ENCODE measurements at regions not wholly inside any gene's neighbourhood (a gene's known extent, or its start where the extent isn't known, plus 50 kb on each side); places are given as distances from the start of the nearest gene placed in this dataset.

DNA sequence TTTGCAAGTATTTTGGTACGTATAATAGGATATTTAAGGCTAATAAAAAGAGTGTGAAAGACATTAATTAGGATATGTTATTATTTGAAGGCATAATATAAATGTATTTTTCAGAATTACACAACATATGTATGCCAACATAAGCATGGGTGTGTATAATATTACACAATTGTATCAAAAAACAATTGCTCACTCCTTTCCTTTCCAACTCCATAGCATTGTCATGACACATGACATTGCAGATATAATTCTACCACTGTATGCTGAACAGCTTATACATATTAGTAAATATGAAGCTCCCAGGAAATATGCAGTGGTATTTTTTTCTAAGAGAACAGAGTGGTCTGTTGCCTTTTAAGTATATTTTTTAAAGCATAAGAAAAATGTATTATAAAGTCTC is 593.1 kb downstream of the TMX3 start:
- peak; percentile 18 to 22 for DNase-seq (ENCODE audit: low read depth in 2 of 2)

DNA sequence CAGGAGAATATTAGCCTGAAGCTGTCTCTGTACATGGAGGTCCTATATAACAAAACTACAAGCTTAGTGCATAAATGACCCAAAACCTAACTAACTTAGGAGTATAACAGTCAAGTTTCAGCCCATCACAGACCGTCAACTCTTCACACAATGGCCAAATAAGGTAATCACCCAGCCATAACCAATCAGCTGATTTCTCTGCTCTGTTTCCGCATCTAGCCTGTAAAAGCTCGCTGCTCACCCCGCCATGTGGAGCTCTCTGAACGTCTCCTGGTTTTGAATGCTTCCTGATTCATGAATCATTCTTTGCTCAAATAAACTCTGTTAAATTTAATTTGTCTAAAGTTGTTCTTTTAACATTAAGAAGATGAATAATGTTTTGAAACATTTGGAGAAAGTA is 593.6 kb downstream of the TMX3 start:
- peak in 1 of 2 experiments; percentile 12 for DNase-seq (ENCODE audit: low read depth in 2 of 2)

DNA sequence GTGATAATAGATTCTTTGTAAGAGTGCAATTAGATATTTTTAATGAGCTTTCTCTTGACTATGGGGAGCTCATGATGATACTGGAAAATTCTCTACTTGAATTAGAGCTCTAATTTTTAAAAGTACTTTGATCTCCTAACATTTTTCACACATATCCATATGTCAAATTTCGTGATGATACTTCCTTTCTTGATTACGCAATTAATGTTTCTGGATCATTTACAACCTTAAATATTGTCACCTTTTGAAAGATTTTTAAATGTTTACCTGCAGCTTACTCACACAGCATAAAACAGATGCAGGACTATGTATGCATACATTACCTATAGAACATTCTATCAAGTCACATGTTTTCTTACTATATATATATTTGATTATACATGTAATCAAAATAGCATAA is 598.5 kb upstream of the DSEL start:
- no peak for DNase-seq (ENCODE audit: low read depth in 2 of 2)

DNA sequence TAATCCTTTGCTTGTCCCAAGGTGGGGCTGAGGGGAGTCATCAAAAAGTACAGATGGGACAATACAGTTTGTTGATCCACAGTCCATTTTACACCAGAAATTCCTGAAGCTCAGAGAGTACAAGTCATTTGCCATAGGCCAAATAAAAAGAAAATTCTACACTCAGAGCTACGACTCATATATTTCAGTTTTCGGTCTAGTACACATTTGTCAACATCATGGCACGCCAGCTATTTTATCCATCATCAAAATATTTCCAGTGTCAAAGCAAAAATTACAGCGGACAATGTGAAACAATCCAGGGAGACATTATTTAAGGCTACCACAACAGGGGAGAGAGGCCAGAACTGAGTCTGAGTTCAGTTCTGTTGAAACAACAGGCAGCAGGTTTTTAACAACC is 587.5 kb upstream of the DSEL start:
- no peak for DNase-seq (ENCODE audit: low read depth in 2 of 2)

DNA sequence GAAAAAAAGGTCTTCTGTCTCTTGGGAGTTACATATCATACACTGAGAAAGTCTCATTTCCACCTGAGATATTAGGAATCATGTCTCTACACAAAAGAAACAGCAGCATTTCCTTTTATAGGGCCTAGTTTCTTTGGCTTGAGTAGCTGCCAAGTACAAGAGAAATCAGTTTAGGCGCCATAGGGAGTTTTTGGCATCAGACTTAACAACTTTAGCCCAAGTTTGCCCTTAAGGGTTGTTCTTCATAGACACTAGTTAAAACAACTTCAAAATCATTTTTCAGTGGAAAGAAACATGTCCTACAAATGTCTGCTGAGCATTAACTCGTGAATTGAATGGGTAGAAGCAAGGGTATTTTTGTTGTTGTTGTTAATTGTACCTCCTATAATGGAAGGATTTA is 587.0 kb upstream of the DSEL start:
- no peak for DNase-seq (ENCODE audit: low read depth in 2 of 2)

DNA sequence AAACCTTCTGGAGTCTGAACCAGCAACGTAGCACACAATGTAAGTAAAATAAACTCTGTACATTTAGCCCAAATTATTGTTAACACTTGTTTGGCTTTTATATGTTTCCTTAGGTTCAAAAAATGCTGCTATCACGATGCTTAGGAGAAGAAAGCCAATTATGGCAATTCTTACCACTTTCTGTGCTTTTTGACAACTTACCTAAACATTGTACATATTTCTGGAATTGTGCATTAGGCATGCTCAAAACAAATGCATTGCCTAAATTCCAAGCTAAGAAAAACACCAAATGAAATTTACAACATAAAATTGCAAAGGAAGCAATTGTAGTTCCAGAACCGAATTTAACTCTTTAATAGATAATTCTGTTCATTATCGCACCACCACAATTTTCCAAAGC is 585.6 kb upstream of the DSEL start:
- DNase-seq (ENCODE audit: low read depth in 2 of 2), result no peak

DNA sequence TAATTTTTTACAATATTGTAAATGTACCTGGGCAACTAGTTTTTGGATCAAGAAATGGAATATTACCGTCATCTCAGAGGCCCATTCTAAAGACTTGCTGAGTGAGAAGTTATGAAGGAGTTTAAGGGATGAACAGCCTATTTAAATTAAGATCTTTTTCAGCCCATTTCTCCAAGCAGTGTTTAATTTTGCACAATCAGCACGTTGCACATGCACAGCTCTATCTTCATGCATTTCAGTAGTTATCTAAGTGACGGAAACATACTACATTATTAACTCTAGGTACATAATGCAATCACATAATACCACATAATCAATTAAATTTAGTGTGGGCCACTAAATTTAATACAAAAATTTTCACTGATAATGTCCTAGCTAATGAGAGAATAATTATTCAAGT is 582.1 kb upstream of the DSEL start:
- no peak for DNase-seq (ENCODE audit: low read depth in 2 of 2)

DNA sequence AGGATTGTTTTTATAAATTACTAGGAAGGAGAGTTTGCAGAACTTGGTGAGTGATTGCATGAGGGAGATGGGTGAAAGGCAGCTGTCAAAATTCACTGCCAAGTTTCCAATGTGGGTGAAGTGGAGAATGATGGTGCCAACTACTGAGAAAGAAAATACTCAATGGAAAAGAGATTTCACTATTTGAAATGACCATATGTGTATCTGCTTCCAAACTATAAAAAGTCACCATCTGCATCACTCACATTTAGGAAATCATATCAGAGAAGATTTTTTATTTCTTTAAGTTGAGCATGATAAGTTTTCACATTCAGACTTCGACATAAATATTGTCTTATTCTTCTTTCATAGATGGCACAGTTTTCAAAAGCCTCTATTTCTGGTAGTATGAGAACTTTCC is 570.0 kb upstream of the DSEL start:
- no peak for DNase-seq (ENCODE audit: low read depth in 2 of 2)

DNA sequence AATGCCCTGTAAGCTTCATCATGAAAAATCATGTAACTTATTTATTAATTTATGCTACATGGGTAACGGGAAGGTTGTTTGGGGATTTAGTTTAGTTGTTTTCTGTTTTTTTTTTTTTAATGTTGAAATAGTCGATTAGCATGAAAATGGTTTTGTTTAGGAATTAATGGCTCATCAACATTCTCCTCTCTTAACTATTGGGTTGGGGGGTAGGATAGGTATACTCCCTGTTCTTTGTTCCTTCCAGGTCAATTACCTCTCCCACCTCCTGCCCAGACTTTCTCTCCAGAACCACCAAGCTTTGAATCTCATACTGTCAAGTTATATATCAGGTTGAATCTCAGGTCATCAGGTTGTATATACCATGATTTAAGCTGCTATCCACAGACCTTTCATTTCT is 568.7 kb upstream of the DSEL start:
- DNase-seq (ENCODE audit: low read depth in 2 of 2), result no peak

DNA sequence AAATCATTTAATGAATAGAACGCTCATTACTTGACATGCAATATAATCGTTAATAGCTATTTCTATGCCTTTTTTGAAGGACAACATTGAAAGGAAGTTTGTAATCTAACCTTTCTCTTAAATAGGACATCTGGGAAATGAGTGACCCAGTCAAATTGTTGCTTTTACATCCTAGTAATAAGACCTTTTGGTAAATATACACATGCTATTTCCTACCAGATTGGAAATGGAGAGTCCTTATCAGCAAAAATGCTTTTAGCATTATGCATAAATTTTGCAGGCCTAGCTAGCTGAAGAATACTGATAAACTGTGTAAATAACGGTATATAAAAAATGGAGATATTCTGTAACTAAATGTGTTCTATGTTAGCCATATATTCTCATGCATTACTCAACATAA is 567.3 kb upstream of the DSEL start:
- DNase-seq (ENCODE audit: low read depth in 2 of 2), result no peak

DNA sequence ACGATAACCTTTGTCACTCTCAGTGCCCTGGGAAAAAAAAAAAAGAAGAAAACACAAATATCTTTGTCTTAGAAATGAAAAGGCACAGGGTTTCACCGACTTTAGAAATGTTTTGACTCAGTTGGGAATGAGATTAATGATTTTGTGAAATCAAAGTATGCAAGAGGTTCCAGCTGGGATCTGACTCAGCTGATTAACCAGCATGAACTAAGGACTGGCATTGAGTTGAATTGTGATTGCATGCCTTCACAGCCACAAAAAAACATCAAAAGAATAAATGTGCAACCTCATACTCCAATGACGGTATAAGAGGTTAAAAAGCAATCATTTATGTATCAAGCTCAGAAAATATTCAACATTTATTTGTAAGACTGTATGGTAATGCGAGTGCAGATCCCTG is 566.6 kb upstream of the DSEL start:
- DNase-seq (ENCODE audit: low read depth in 2 of 2), result peak; percentile 68 to 69

DNA sequence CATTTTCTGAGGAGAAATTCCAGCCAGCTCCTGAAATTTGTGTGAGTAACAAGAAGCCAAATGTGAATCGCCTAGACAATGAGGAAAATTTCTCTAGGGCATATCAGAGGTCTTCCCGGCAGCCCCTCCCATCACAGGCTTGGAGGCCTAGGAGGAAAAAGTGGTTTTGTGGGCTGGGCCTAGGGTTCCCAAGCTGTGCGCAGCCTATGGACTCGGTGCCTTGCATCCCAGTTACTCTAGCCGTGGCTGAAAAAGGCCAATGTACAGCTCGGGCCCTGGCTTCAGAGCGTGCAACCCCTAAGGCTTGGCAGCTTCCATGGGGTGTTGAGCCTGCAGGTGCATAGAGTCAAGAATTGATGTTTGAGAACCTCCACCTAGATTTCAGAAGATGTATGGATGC is 556.2 kb upstream of the DSEL start:
- DNase-seq (ENCODE audit: low read depth in 2 of 2), result no peak

DNA sequence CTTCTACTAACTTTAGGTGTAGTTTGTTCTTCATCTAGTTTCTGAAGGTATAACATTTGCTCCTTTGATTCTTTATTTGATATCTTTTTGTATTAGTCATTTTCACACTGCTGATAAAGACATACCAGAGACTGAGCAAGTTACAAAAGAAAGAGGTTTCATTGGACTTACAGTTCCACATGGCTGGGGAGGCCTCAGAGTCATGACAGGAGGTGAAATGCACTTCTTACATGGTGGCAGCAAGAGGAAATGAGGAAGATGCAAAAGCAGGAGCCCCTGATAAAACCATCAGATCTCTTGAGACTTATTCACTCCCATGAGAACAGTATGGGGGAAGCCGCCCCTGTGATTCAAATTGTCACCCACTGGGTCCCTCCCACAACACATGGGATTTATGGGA is 544.4 kb upstream of the DSEL start:
- DNase-seq (ENCODE audit: low read depth in 2 of 2), result no peak

DNA sequence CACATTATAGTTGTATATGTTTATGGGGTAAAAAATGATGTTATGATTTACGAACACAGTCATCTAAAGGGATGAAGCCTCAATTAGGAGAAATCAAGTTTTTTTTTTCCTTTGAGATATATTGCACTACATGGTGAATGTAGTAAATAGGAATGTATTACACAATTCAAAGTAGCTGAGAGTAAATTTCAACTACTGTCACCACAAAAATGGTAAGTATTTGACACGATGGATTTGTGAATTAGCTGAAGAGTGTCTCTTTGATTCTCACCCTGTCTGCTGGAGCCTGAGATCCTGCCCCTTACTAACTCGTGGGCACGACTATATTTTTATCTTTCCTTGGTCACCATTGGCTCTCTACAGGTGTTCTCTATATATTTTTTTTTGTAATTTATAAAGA is 540.4 kb upstream of the DSEL start:
- DNase-seq (ENCODE audit: low read depth in 2 of 2), result peak; percentile 33 to 36

DNA sequence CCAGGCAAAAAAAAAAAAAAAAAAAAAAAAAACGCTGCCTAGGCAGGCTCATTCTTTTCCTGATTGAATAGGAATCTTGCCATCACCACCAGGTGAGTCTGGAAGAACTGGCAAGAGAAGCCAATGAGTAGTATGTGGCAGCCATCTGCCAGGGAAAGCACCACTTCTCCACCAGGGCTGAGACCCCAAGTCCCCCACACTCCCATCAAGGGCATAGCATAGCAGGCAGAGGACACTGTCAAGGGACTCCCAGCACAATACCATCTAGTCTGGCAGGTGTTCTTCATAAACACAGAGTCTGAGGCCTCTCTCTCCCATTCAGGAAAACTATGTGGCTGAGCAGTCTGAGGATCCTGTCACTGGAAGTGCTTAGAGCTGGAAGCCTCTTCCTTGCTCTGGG is 538.1 kb upstream of the DSEL start:
- no peak for DNase-seq (ENCODE audit: low read depth in 2 of 2)

DNA sequence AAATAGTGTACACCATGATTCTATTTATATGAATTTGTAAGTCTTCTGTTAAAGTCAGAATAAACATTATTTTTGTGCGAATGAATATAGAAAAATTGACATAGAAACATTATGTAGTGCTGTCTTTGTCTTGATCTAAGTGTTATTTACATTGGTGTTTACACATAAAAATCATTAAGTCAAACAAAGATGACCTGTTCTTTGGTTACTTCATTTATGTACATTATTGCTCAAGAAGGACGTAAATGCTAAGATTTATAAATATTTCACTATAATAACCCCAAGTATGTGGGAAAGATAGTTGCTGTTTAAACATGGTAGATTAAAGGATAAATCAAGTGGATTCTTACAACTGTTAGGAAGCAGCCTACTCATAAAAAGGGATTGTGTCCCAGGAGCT is 536.8 kb upstream of the DSEL start:
- no peak for DNase-seq (ENCODE audit: low read depth in 2 of 2)

DNA sequence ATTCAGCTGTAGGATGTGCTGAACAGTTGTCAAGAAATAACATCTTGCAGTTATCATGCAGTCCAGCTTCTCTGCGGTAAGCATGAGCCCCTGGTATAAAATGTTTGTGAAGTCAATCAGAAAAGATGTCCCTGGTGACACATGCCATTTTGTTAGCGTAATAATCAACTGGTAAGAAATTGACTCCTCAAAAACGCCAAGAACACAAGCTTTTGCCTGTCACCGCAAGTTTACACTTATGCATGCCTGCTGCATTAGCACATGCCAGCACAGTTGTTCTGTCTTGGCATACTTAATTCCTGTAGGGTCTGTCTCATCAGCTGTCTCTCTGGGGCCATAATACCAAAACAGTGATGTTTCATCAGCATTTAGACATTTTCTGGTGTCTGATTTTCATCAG is 524.8 kb upstream of the DSEL start:
- no peak for DNase-seq (ENCODE audit: low read depth in 2 of 2)

DNA sequence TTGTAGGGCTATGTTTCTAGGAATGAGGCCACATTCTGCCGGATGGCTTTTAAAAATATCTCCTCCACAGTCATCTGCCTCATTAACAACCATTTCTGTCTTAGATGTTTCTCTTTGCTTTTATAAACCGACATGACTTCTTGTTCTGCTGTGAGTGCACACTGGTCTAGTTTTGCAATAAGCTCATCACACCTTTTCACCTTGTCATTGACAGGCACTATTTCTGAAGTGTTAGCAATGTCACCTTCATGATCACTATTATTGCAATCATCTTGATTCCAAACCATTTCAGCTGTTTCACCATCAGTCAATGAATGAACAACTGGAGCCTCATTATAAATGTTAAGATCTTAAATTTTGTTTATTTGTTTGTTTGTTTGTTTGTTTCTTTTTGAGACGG is 523.7 kb upstream of the DSEL start:
- no peak for DNase-seq (ENCODE audit: low read depth in 2 of 2)

DNA sequence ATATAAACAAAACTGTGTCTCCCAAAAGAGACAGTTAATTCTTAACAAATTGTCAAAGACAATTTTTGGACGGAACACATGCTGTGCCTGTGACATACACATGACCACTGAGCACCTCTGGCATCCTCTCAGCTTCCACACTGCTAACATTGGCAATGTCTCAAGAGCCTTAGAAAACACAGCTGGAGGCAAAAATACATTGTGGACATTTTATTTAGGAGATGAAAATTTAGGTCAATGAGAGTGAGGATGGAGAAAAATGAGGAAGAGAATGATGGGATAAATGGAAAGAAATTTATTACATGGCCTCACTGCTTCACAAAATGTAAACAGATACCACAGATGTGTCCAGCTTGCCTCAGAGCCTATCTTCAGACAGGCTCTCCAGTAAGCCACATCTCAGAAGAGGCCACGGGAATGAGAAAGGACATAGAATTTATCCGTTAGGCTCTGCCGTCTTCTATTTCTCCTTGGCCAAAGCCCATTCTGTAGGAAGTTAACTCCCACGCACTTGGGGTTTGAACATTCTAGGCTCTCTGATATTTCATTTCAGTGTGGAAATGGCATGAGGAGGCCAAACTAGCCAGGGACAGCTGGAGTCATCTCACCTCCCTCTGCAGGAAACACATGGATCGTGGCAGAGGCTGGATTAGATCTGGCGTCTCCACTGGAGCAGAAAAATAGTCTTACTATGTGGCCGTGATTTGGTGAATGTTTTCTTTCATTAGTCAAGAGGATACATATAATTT is 519.4 kb upstream of the DSEL start:
- peak; percentile 21 to 25 for DNase-seq (ENCODE audit: low read depth in 2 of 2)

DNA sequence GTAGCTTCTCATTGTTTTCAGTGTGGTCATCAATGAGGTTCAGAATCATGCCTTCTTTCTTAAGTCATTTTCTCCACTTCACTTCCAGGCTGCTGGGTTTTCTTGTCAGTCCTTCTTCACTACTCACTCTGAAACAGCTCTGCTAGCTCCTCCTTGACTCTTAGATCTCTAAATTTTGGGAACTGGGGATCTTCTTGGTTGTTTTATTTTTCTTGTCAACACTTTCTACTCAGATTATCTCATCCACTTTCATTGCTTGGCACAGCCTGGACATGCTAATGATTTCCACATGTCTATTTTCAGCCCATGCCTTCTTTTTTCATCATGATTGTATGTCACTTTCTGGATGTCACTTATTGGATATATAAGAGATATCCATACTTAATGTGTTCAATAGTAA is 517.8 kb upstream of the DSEL start:
- peak; percentile 72 to 77 for DNase-seq (ENCODE audit: low read depth in 2 of 2)

DNA sequence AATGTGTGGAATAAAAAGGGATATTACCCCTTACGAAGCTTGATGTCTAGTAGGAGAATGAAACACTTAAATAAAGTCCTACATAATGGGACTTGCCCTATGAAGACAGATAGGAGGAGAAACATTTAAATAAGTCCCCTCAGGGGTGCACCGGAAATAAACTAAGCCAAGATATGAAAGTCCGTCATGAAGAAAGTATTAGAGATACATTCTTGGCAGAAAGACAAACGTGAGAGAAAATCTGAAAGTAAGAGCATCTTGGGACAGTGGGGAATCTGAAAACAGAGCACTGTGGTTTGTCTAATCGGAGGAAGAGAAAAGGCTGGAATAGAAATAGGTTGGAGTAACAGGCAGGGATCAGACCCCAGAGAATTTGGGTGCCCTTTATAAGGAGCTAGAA is 516.9 kb upstream of the DSEL start:
- peak; percentile 36 to 44 for DNase-seq (ENCODE audit: low read depth in 2 of 2)

DNA sequence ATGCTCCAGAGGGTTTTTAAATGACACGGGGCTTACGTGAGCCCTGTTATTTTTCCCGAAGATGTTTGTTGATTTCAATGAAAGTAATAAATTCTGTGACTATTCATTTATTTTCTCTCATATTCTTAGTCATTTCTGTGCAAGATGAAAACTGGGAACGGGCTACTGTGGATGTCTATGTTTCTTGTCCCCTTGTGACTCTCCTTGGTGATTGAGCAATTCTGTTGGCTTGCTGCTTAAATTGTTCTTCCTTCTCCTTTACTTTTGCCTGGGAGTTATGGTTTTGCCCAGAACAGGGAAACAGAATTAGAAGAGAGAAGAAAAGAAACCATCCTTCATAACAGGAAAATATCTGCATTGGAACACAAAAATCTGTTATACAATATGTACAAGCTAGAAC is 508.2 kb upstream of the DSEL start:
- DNase-seq (ENCODE audit: low read depth in 2 of 2), result no peak

DNA sequence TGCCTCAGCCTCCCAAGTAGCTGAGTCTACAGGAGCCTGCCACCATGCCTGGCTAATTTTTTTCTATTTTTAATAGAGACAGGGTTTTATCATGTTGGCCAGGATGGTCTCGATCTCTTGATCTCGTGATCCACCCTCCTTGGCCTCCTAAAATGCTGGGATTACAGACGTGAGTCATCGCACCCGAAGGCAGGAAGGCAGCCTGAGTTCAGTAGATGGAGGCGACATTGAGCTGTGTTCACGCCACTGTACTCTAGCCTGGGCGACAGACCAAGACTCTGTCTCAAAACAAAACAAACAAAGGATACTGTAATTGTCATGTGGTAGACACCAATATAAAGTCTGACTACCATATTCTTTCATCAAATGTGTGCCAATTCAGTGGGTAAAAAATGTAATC is 500.9 kb upstream of the DSEL start:
- no peak for DNase-seq (ENCODE audit: low read depth in 2 of 2)

DNA sequence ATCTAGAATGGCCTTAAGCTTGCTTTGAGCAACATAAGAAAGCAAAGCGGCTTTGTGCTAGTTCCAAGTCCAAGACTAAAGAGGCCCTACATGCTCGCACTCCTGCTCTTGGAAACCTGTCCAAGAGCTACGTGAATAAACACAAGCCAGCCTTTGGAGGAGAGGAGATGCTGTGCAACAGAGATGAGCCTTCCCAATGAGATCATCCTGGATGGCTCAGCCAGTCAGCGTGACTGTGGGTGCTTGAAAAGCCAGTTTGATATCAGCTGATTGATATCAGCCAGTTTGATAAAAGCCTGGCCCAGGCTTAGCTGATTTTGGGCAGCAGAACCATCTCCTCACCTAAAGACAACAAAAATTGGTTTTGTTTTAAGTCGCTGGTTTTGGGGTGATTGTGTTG is 481.0 kb upstream of the DSEL start:
- no peak for DNase-seq (ENCODE audit: low read depth in 2 of 2)
